NCI-H2029 treated with DMSO at 0.1 percent for 48 hours (cell line): ENCODE measurements at regions not wholly inside any gene's neighbourhood (a gene's known extent, or its start where the extent isn't known, plus 50 kb on each side); places are given as distances from the start of the nearest gene placed in this dataset.
"Not testable (repeated sequence)": the region's sequence is repeated elsewhere in the genome, so short reads cannot be mapped to it uniquely, and the experiment has no call there.

Experiments
- DNase-seq: peaks from one replicate; lab custom pipeline; 2025; lab: John Stamatoyannopoulos, UW

GRCh38 chr4:96317891-96318290 is 478.0 kb downstream of the PDHA2 start:
- no peak for DNase-seq

DNA sequence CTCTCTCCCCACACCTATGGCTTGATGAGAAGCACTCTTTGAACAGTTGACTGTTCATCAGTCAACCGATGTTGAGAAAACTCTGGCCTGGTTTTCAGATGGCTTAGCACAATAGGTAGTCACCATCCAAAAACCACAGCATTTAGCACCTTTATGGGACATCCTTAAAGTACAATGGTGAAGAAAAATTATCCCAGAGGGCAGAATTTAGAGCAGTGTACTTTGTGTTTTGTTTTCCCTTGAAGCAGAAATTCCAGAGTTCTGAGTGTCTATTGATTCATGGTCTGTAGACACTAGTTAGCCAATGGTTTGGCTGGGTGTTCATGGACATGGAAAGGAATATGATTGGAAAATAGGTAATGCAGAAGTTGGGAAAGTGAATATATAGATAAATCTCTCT is 487.0 kb downstream of the PDHA2 start:
- DNase-seq: no peak

- DNase-seq: no peak
Observed at GRCh38 chr4:96342196-96342595, 502.3 kb downstream of the PDHA2 start.

GRCh38 chr4:96342790-96343455 is 503.0 kb downstream of the PDHA2 start:
- DNase-seq: no peak

- no peak for DNase-seq
Observed at GRCh38 chr4:96343836-96344235, 503.9 kb downstream of the PDHA2 start.

GRCh38 chr4:96347582-96347981 is 507.7 kb downstream of the PDHA2 start:
- DNase-seq: no peak

- DNase-seq: peak; percentile 15
Observed at GRCh38 chr4:96352051-96352517, 512.2 kb downstream of the PDHA2 start.

- DNase-seq: peak; percentile 6
Observed at GRCh38 chr4:96354036-96354712, 514.3 kb downstream of the PDHA2 start.

GRCh38 chr4:96355414-96355813 is 515.5 kb downstream of the PDHA2 start:
- no peak for DNase-seq

DNA sequence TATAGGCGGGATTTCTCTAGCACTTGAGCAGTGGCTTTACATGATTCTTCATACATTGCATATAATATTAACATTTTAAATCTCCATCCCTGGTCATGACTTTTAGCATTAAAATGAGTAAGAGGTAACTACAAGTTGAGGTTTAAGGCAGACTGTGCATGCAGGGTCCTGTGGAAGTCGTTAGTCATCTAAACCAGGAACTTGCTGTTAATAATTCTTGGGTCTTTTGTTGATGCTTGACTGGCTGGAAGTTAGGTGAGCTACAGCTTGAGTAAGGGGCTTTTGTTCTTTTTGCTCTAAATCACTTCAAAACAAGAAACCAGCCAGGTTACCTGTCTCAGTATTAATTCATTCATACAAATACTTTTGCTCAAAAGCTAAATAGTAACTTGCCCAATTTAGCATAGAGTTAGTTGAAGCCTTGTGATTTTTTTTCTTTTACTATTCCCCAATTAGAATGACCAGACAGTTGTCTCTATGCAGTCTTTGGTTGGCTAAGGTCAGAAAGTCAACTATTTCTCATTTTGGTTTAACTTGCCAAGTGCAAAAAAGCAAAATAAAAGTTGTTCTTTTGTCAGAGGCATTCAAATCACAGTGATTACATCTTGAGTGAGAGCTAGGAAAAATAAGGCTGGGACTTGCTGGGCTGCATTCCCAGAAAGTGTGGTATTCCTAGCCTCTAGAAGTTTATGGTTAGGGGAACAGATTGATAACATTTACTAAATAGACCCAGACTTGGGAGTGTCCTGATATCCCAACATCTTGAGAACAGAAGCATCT is 516.9 kb downstream of the PDHA2 start:
- DNase-seq: no peak

- no peak for DNase-seq
Observed at GRCh38 chr4:96366632-96367031, 526.7 kb downstream of the PDHA2 start.

DNA sequence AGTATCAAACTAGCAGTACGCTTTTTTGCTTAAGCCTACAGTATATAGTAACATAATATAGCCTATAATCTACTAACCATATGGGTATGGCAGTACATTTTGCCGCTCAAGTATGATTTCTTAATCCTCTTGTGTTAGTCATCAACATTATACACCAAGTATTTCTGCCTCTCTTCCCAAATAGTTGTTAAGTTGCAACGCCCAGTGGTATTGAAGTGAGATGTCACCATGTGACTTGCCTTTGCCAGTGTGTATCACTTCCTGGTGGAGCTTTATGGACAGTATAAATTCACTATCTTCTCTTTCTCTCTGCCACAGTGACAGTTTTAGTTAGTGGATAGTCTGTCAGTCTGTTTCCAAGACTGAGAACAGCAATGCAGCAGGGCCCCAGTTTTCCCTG is 535.5 kb downstream of the PDHA2 start:
- DNase-seq: no peak

DNA sequence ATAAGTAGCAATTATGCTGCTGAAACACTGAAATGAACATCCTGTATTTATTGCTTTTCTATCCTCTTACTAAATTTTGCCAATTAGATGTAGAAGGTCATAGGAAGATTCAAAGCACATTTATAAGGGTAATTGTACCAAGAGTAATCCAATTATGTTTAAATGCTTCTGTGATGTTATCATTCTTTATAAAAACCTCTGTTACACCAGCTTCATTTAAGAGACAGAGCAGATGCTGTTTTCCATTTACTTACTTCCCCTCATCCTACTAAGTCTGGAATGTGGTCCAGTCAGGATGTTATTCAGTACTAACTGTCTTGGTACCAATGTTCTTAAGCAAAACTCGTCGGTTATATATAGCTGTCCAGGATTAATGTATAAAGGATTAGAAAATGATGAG is 539.6 kb downstream of the PDHA2 start:
- no peak for DNase-seq

- no peak for DNase-seq
Observed at GRCh38 chr4:96380106-96380505, 540.2 kb downstream of the PDHA2 start.

GRCh38 chr4:96383349-96383748 is 543.5 kb downstream of the PDHA2 start:
- DNase-seq: no peak

GRCh38 chr4:96389770-96390169 is 549.9 kb downstream of the PDHA2 start:
- DNase-seq: no peak

DNA sequence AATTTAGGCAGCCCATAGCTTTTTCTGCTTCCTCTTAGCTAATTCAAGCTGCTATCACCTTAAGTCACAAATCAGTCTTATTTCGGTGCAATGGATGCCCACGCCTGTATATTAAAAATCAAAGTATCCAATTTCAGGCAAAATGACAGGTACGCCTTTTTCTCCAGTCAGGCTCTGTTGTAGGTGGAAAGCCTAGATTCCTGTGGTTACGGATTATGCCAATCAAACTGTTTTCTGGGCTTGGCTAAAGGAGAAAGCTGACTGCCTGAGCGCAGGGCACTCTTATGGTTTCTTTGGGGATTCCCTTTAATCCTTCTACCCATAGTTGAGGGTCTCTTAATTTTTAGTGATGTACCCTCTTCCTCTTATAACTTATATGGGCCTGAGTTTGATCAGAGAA is 550.5 kb downstream of the PDHA2 start:
- DNase-seq: no peak

DNA sequence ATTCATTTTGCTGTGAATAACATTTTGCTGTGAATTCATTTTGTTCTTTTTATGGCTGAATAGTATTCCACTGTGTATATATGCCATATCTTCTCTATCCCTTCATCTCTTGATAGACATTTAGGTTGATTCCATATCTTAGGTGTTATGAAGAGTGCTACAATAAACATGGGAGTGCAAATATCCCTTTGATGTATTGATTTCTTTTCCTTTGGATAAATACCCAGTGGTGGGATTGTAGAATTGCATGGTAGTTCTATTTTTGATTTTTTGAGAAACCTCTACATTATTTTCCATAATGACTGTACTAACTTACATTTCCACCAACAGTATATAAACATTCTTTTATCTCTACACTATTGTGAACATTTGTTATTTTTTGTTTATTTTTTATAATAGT is 555.9 kb downstream of the PDHA2 start:
- no peak for DNase-seq

DNA sequence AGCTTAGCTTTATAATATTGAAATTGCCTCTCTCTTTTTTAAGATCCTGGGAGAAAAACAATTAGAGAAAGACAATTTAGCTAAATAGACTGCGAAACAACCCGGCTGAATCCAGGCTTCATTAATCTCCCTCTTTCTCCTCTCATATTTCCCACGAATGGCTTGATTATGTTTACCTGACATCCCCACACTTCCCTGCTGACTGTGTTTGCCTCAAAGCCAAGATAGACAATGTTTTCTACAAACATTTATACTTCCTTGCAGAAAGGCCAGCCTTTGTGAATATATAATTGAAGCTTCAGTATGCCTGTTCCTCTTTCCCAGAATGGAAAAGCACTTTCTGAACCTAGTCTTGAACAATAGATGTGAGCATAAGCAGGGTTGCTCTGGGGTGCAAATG is 566.8 kb downstream of the PDHA2 start:
- DNase-seq: peak; percentile 42

- DNase-seq: no peak
Observed at GRCh38 chr4:96407225-96407624, 567.3 kb downstream of the PDHA2 start.

DNA sequence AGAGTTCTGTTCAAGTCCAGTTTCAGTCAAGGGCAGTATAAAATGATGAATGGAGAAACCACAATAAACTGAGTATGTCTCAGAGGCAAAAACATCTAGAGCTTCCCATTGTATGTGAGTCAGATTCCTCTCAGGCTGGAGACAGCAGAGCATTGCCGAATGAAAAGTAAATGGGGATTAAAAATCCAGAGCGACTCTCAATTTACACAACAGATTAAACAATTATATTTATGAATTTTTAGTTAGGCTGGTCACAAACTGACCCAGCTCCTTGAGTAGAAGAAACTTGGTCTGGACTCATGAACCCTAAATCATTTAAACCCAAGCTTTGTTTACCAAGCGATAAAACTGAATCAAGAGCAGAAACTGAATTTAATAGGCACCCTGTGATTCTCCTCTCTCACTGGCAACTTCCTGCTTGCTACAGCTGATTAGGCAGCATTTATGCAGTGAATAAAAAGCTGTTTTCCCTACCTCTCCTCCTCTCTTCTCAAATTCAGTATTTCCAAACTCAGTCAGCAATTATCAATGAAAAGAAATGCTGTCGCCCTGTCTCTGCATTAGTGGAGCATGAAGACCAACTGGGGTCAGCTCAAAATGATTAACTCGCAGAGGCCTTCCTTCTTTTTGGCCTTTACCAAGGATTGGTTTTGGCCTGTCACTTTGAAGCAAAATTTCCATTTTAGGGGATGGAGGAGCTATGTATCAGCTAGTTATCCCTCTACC is 568.0 kb downstream of the PDHA2 start:
- peak; percentile 30 for DNase-seq

DNA sequence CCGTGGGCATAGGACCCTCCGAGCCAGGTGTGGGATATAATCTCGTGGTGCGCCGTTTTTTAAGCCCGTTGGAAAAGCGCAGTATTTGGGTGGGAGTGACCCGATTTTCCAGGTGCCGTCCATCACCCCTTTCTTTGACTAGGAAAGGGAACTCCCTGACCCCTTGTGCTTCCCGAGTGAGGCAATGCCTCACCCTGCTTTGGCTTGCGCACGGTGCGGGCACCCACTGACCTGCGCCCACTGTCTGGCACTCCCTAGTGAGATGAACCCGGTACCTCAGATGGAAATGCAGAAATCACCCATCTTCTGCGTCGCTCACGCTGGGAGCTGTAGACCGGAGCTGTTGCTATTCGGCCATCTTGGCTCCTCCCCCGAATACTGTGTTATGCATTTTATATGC is 575.0 kb downstream of the PDHA2 start:
- DNase-seq: not testable (repeated sequence)
